ENCODE measurements at regions not wholly inside any gene's neighbourhood (a gene's known extent, or its start where the extent isn't known, plus 50 kb on each side); places are given as distances from the start of the nearest gene placed in this dataset.
"Not testable (repeated sequence)": the region's sequence is repeated elsewhere in the genome, so short reads cannot be mapped to it uniquely, and the experiment has no call there.

GRCh38 chr1:189084811-189085210, 1392.9 kb downstream of the BRINP3 start:
- DNase-seq (no peak), ATAC-seq (no peak)

DNA sequence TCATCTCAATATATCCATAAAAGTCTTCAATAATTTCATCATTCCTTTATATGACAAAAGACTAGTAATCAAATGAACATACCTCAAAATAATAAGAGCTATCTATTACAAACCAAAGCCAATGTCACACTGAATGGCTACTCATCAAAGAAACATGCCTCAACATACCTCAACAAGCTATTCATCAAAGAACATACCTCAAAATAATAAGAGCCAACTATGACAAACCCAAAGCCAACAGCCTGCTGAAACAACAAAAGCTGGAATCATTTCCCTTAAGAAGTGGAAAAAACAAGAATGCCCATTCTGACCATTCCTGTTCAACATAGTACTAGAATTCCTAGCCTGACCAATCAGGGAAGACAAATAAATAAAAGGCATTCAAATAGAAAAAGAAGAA, 1373.7 kb downstream of the BRINP3 start:
- ATAC-seq (no peak), DNase-seq (no peak)

GRCh38 chr1:189117072-189117770, 1360.4 kb downstream of the BRINP3 start:
- ATAC-seq (no peak), DNase-seq (no peak)

DNA sequence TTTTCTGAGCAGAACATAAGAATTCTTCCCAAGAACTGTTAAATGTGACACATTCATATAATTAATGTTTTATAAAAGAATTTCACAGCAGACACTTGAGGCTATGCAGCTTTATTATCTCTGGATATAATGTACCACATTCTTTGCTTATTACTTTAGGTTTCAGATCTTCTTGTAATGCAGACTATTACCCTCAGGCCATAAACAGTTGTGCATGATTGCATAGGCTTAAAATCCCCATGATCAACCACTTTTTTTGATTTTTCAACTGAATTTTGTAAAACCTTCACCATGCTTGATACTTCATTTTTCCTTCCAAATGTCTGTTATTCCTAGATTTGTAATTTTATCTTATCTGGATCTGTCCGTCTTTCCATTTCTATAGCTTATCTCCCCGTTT, 1355.7 kb downstream of the BRINP3 start:
- ATAC-seq, result no peak
- no peak for DNase-seq

DNA sequence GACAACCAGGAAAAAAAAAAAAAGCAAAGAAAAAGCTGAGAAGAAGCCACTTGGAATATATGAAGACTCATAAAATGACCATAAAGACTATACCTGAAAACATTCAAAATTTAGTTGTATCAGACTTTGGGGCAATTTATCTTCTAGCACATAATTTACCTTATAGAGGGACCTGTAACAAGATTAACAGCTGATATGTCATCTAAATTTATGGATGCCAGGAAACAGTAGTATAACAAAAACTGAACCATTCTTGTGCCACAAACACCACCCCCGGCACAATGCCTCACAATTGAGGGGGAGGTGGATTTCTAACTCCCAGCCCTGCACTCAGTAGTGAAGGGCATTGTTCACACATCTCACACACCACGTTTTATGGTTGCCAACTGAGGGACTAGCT, 1352.0 kb downstream of the BRINP3 start:
- DNase-seq (no peak), ATAC-seq (no peak)

- DNase-seq, result no peak
- no peak for ATAC-seq
Observed at GRCh38 chr1:189131576-189131975, 1346.1 kb downstream of the BRINP3 start.

- not testable (repeated sequence) for ATAC-seq, DNase-seq
Observed at GRCh38 chr1:189139748-189140147, 1337.9 kb downstream of the BRINP3 start.

DNA sequence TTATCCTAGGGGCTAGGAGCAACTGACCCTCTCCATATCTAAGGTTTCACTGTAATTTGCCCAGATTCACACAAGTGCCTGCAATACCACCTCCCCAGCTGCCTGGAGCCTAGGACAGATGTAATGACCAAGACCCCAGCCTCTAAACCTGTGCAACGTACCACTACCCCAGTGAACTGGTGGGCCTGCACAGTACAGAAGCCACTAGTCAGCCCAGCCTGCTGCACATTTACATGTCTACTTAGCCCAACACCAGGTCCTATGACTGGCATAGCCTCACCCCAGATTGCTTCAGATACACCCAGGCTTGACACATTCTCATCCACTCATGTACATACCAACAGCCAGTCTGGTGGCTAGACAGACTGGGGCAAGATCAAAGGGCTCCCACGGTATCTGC, 1336.6 kb downstream of the BRINP3 start:
- DNase-seq, result no peak
- ATAC-seq, result no peak

GRCh38 chr1:189149547-189150375, 1327.9 kb downstream of the BRINP3 start:
- no peak for DNase-seq
- no peak for ATAC-seq

GRCh38 chr1:189150624-189151023, 1327.0 kb downstream of the BRINP3 start:
- ATAC-seq, result no peak
- no peak for DNase-seq

DNA sequence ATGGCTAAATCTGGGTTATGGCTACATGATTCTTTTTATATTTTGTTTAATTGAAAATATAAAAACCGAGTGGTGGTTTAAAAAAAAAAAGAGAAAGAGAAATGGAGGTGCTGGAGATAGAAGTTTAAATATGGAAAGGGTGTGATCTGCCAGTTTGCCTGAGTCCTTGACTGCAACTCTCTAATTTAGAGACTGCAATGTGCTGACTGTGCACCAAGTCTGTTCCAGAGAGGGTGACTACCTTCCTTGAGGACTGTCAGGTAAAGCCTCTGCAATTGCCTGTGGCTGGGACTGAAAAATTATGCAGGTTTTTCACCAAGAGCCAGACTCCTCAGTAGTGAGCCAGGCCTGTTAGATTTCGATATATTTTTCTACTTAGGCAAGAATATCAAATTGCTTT, 1326.3 kb downstream of the BRINP3 start:
- no peak for ATAC-seq
- no peak for DNase-seq

- DNase-seq (no peak), ATAC-seq (no peak)
Observed at GRCh38 chr1:189152685-189153084, 1325.0 kb downstream of the BRINP3 start.

DNA sequence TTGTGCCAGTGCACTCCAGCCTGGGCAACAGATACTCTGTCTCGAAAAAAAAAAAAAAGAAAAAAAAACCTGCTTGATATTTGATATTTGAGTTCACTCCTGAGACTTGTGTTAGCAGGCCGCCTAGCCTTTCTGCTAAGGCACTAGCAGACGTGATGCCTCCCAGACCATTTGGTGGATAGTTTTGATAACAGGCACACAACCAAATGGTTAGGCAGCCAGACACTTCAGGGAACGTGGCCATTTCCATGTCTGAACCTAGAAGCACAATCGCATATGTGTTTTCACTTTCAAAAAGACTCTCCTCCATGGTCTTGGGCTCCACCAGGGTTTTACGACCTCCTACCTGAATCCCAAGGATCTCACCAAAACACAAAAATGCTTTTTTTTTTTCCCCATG, 1319.5 kb downstream of the BRINP3 start:
- DNase-seq, result no peak
- ATAC-seq, result no peak

- DNase-seq, result no peak
- no peak for ATAC-seq
Observed at GRCh38 chr1:189175889-189176288, 1301.8 kb downstream of the BRINP3 start.

- no peak for DNase-seq
- no peak for ATAC-seq
Observed at GRCh38 chr1:189180057-189180456, 1297.6 kb downstream of the BRINP3 start.

DNA sequence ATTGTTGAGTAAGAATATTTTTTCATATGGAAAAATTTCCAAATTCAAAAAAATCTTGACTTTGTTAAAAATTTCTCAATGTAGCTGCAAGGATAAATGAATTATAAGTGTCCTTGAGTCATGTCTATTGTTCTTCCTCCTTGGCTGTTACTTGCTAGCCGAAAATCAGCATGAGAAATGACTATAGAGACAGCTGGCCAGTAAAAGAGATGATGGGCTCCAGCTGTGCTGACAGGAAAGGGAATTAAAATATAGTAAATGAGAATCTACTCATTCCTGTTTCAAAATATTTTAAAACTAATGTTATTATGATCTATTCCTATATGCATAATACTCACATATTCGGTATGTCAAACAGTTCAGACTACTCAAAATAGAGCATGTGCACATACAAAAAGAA, 1292.6 kb downstream of the BRINP3 start:
- ATAC-seq (no peak), DNase-seq (no peak)

DNA sequence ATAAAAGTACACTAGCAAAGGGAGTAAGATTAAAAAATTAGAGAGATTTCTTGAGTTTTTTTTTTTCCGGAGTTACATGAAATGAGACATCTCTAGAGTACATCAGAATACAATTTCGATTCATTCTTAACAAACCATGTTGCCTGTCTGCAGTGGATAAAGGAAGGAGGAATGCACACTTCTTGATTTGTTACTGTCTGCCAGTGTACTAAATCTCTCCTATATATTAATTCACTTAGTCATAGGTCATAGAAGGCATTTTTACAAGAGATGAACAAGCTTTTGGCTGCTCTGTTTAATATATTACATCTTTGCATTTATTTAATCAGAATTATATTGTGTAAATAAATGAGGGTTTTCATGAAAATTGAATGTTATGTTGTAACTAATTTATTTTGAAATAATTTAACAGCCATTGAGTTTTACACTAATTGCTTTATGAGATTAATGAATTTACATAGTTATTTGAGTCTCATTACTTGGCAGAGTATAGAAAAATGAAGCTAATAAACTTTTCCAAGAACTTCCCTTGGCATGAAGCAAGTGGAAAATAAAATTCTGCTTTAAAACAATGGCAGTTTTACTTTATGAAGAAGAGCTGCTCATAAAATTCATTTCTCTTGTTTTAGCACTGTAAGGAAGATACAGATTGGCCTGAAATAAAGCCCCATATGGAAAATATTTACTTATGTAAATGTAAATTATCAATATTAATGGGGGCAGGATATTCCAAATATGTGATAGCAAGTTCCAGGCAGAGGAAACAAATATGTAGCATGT, 1284.7 kb downstream of the BRINP3 start:
- no peak for DNase-seq
- no peak for ATAC-seq

- ATAC-seq, result no peak
Observed at GRCh38 chr1:189205863-189206262, 1271.8 kb downstream of the BRINP3 start.

DNA sequence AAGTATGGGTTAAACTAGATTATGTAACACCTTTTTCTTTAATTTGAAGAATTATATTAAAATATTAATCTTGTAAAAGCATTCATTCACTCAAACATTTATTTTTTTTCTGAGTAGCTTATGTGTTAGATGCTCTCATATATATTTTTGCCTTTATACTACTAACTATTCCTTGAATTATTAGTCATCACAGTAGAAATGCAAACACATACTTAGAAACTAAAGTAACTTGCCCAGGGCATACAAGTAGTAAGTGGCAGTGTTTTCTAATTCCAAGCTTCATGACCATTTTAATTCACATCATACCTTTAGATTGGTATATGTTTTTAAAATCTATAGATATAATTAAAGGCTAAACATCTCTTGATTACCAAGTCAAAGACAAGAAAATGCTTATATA, 1271.0 kb downstream of the BRINP3 start:
- ATAC-seq (no peak), DNase-seq (no peak)

More at GRCh38 chr1:189205863-189206262, 1271.8 kb downstream of the BRINP3 start:
- DNase-seq, result no peak

DNA sequence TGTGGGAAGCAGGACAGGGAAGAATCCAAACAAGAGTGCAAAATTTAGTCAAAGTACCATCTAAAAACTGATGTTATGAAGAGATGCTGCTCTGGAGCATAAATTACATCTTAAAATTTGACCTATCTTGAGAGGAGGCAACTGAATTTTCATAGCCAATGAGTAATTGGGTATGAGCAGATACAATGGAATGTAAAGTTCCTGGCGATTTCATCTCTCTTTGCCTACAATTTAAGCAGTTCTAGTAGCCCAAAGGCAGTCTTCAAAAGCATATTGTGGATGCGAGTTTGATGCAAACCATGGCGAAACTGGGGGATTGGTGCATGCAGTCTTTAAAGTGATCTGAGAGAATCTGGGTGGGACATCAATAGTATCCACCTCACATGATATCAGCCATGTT, 1265.9 kb downstream of the BRINP3 start:
- ATAC-seq (no peak), DNase-seq (no peak)

DNA sequence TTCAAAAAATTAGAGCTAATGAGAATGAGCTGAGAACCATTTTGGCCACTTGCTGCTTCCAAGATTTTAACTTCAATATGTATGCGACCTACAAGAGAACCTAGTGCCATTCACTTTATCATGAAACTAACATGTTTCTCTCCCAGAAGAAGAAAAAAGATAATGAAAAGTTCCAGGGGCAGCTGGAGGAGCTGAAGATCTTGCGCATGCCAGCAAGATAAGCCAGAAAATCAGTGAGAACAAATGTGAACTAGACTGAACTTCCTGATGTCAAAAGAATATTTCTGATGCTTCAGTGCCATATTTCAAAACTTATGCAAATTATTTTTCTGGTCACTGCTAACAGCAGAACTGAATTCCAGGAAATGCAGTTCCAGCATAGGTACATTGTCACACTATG, 1265.1 kb downstream of the BRINP3 start:
- ATAC-seq, result no peak
- no peak for DNase-seq

- no peak for ATAC-seq
- DNase-seq, result no peak
Observed at GRCh38 chr1:189216886-189217285, 1260.8 kb downstream of the BRINP3 start.

GRCh38 chr1:189217646-189218045, 1260.0 kb downstream of the BRINP3 start:
- DNase-seq (no peak), ATAC-seq (no peak)
